GM23248 (cell line): ENCODE measurements at regions not wholly inside any gene's neighbourhood (a gene's known extent, or its start where the extent isn't known, plus 50 kb on each side); places are given as distances from the start of the nearest gene placed in this dataset.

Source experiments
- EZH2 ChIP-seq: fragments of 200-600 bp; sonication (generic); IDR thresholded peaks from 2 replicates; pipeline ENCODE4 v1.6.1; 2018; ENCODE audit warnings: antibody characterized with exemption, mild to moderate bottlenecking; ENCODE audit not compliant: insufficient read depth, poor library complexity, severe bottlenecking
- EZH2phosphoT487 ChIP-seq: fragments of 200-600 bp; sonication (generic); IDR thresholded peaks from 2 replicates; pipeline ENCODE4 v1.6.1; 2018; ENCODE audit warnings: antibody characterized with exemption, moderate library complexity, mild to moderate bottlenecking, low read depth; ENCODE audit not compliant: insufficient read depth

DNA sequence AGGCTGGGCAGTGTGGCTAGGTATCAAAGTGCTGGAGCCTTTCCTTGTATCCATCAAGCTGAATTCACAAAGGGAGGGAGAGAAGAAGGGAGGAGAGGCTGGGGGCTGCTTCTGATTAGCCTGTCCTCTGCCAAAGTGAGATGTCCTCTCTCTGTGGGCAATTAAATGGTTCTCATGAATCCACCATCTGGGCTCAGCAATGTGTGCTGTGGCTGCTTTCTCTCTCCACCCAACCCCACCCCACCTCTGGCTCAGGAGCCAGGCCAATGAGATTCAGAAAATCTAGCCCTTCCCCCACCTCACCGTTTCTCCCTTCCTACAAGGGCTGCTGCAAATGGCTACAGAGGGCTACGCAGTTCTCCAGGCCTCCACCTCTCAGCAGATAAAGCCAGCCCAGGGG is 154.6 kb downstream of the TENT5C start:
- TF ChIP-seq EZH2 (no peak), EZH2phosphoT487 (no peak)
